ENCODE measurements at regions not wholly inside any gene's neighbourhood (a gene's known extent, or its start where the extent isn't known, plus 50 kb on each side); places are given as distances from the start of the nearest gene placed in this dataset.

- DNase-seq (ENCODE audit: low spot score): no peak
Measured at GRCh38 chr6:87806635-87807034, 104.6 kb upstream of the AKIRIN2 start.

GRCh38 chr6:87806099-87806498 is 104.1 kb upstream of the AKIRIN2 start:
- DNase-seq (ENCODE audit: low spot score): no peak

GRCh38 chr6:87803791-87804190 is 101.8 kb upstream of the AKIRIN2 start:
- DNase-seq (ENCODE audit: low spot score): no peak

- no peak for DNase-seq (ENCODE audit: low spot score)
Measured at GRCh38 chr6:87799651-87800050, 97.6 kb upstream of the AKIRIN2 start.

- no peak for DNase-seq (ENCODE audit: low spot score)
Measured at GRCh38 chr6:87798393-87799278, 96.6 kb upstream of the AKIRIN2 start.

- no peak for DNase-seq (ENCODE audit: low spot score)
Measured at GRCh38 chr6:87794922-87795885, 93.2 kb upstream of the AKIRIN2 start.

GRCh38 chr6:87793315-87793714 is 91.3 kb upstream of the AKIRIN2 start:
- DNase-seq (ENCODE audit: low spot score): no peak

GRCh38 chr6:87791982-87792381 is 89.9 kb upstream of the AKIRIN2 start:
- DNase-seq (ENCODE audit: low spot score): no peak

GRCh38 chr6:87791485-87791884 is 89.5 kb upstream of the AKIRIN2 start:
- no peak for DNase-seq (ENCODE audit: low spot score)

- DNase-seq (ENCODE audit: low spot score): no peak
Measured at GRCh38 chr6:87791029-87791428, 89.0 kb upstream of the AKIRIN2 start.

GRCh38 chr6:87789900-87790290 is 87.9 kb upstream of the AKIRIN2 start:
- no peak for DNase-seq (ENCODE audit: low spot score)

- DNase-seq (ENCODE audit: low spot score): no peak
Measured at GRCh38 chr6:87789198-87789899, 87.3 kb upstream of the AKIRIN2 start.

GRCh38 chr6:87788141-87788540 is 86.1 kb upstream of the AKIRIN2 start:
- no peak for DNase-seq (ENCODE audit: low spot score)

- DNase-seq (ENCODE audit: low spot score): no peak
Measured at GRCh38 chr6:87785229-87785862, 83.3 kb upstream of the AKIRIN2 start.

GRCh38 chr6:87784690-87785089 is 82.7 kb upstream of the AKIRIN2 start:
- no peak for DNase-seq (ENCODE audit: low spot score)

GRCh38 chr6:87784051-87784450 is 82.0 kb upstream of the AKIRIN2 start:
- no peak for DNase-seq (ENCODE audit: low spot score)

- DNase-seq (ENCODE audit: low spot score): no peak
Measured at GRCh38 chr6:87779542-87779941, 77.5 kb upstream of the AKIRIN2 start.

GRCh38 chr6:87772597-87773530 is 70.8 kb upstream of the AKIRIN2 start:
- DNase-seq (ENCODE audit: low spot score): no peak

GRCh38 chr6:87767478-87767877 is 65.4 kb upstream of the AKIRIN2 start:
- DNase-seq (ENCODE audit: low spot score): no peak

- DNase-seq (ENCODE audit: low spot score): no peak
Measured at GRCh38 chr6:87766211-87766610, 64.2 kb upstream of the AKIRIN2 start.

- no peak for DNase-seq (ENCODE audit: low spot score)
Measured at GRCh38 chr6:87763901-87764300, 61.9 kb upstream of the AKIRIN2 start.

Data from putamen (tissue), 1 donor.